ENCODE measurements at regions not wholly inside any gene's neighbourhood (a gene's known extent, or its start where the extent isn't known, plus 50 kb on each side); places are given as distances from the start of the nearest gene placed in this dataset.
"Not testable (repeated sequence)": the region's sequence is repeated elsewhere in the genome, so short reads cannot be mapped to it uniquely, and the experiment has no call there.

DNA sequence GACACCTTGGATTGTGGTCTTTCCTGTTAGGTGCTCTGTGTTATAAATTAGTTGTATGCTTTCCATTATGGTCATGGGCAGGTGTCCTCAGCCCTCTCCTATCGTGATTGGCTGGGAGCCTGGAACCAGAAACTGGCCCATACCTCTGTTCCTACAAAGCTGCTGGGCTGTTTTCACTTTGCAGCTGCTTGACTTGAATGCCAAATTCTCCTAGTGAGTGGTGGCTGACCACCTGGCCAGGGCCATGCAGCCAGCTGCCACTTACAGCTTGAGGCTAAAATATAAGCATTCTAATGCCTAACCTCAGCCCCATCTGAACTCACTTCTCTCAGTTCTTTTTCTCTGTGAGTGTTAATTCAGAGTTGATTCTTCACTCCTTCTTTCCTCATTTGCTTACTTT, 239.3 kb upstream of the GBE1 start:
- DNase-seq, result no peak

DNA sequence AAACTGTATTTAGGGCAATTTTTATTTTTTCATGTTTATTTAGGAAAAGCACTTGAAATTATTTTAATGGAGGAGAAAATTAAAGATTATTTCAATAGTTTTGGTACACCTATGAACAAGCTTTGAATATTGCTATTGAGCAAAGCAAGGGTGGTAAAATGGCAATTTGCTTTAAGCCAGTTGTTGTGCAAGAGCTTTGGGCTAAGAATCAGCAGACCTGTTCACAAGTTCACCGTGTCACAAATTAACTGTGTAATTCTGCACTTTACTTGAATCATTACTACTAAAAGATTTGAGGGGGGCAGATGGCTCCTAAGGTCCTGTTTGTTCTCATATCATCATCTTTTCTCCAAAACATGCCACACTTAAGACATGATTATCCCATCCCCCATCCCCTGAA, 238.9 kb upstream of the GBE1 start:
- DNase-seq, result no peak

- DNase-seq, result no peak
These were observed 237.5 kb upstream of the GBE1 start for GRCh38 chr3:81998907-81999306.

DNA sequence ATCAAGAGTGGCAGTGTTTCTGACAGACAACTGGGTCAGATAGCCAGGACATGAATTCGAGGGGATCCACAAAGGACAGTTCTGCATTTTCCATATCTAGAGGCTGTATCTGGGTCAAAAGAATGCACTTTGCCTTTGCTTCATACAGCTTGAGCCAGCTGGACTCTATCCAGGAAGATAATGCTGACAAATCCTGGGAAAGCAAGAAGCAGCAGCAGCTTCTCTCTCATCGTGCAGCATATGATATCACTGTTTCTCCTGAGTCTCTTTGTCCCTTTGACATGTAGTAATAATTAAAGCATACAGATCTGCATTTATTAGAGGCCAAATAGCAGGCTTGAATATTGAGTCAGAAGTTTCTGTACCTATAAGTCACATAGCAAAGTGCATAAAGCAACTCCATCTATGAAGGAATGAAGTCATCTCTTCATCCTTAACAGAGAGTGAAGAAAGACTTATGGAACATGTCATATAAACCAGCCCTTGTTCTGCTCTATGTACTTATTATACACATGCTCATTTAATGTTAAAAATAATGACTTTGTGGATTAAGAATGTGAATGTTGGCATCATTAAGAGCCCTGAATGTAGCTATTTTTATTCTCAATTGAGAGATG, 236.8 kb upstream of the GBE1 start:
- DNase-seq, result no peak

GRCh38 chr3:81997390-81997789, 235.9 kb upstream of the GBE1 start:
- DNase-seq, result no peak

DNA sequence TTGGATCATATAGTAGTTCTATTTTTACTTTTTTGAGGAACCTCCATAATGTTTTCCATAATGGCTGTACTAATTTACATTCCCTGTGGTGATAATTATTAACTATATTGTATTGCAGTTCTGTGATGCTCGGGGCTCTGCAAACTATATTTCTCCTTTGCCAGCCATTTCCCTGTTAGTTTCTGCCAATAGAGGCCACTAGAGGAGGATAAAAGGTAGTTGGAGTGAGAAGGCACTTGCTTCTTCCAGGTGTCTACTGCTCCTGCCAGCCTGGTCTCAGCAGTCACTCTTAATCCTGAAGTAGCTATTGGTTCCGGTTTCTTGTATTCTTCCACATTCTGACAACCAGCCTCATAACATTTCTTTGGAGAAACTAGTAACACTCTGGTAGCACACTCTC, 233.9 kb upstream of the GBE1 start:
- DNase-seq, result no peak

DNA sequence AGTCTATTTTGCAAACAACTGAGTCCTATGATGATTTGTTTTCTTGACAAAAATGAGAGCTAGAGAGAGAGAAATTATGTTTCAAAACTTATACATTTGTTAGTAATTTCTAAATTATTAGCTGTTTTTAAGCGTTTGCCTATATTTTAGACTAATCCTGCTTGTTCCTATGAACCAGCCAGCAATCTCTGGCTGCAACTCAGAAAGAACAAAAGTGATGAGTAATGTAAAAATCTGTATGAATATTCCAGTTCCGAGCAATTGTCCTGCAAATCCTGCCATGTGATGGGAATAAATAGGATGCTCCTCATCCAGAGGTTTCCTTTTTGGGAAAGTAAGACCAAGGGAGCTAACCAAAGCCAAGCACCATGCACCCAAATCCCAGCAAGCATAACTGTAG, 228.3 kb upstream of the GBE1 start:
- no peak for DNase-seq

DNA sequence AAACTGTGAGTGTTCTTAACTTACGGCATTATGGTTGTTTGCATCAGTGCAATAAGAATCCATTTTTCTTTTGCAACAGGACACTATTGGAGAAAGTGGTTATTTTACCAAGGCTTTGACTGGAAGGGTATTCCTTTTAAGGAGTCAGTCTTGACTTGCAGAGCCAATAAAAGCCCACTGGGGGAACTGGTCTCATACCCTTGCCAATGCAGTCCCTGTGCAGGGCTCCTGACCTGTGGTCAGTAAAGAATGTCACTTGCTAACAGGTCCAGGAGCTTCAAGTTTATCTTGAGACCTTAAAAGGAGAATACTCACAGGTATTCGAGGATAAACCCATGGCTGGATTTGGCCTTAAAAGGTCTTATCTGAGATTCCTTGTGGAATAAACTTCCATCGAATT, 227.8 kb upstream of the GBE1 start:
- no peak for DNase-seq

DNA sequence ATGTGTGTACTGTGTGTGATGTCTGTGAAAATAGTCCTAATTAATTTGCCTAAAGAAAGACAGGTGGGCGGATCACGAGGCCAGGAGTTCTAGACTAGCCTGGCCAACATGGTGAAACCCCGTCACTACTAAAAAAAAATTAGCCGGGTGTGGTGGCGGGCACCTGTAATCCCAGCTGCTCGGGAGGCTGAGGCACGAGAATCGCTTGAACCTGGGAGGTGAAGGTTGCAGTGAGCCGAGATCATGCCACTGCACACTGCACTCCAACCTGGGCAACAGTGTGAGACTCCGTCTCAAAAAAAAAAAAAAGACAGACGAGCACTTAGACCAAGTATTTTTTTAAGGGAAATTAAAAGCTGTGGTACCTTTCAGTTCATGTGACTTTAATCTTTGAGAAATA, 226.0 kb upstream of the GBE1 start:
- DNase-seq, result not testable (repeated sequence)

GRCh38 chr3:81985996-81986723, 224.7 kb upstream of the GBE1 start:
- DNase-seq, result no peak

DNA sequence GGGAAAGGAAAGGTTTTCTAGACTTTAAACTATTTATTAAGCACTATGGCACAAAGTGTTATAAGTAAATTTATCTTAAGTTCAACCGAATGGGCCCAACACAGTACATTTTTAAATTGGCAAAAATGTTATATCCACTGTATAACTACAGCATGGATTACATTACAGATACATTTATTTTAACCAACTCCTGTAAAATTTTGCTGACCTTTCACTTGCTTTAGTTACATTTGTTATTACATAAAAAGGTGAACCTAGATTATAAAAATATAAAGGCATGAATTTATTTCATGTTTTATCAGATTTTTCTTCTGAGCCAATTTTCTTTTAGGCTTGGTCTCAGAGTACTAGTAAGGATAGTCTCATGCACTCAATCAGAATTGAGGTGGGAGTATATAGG, 221.9 kb upstream of the GBE1 start:
- no peak for DNase-seq

DNA sequence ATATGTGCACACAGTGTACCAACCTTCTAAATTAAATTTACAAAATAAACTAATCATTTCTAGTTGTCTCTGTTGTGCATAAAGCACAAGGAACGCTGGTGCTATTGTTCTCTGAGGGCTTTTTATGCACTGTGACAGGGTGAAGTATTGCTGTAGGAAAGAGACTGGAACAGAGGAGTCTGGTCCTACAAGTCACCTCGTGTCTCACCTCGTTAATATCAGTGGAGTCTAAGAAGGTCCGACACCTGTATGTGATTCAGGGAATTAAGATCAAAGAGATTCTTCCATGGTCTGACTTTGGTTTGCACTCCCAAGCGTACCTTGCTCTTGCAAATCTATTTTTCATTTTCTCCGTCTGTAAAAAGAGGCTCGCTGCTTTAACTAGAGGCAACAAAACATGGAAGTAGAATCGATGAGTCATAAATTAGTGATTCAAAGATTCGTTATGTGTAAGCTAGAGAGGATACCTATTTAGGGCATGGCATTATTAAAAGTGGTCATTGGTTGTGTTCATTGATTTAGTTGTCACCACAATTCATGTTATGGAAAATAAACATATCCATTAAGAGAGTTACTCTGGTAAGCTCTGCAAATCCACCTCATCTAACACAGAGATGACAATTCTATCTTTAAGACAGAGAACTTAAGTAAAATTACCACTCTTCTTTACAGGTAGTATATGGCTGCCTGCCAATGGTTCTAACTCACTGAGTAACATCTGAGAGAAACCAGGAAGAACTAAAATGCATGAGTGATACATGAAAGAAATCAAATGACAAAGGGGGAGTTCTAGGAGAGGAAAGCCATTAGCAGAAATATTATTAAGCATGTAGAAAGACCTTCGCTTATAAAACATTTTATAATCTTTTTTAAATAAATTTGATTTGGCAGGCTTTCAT, 219.4 kb upstream of the GBE1 start:
- no peak for DNase-seq

GRCh38 chr3:81974751-81975150, 213.3 kb upstream of the GBE1 start:
- no peak for DNase-seq

- no peak for DNase-seq
These were observed 207.2 kb upstream of the GBE1 start for GRCh38 chr3:81968658-81969057.

DNA sequence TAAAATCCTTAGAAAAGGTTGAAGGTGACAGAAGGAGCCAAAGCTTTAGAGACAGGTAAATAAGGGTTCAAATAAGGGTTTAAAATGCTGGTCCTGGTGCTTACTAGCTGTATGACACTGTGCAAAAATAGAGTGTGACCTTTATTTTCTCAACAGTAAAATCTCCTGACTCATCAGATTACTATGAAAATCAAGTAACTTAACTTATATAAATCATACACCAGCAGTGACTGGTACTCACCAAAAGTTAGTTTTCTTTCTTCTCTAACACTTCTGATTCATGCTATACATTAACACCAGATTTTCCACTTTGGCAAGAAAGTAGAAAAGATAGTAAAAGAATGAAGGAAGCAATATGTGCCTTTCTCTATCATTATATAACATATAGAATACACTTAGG, 205.9 kb upstream of the GBE1 start:
- no peak for DNase-seq

- DNase-seq, result no peak
These were observed 204.3 kb upstream of the GBE1 start for GRCh38 chr3:81965696-81966095.

- no peak for DNase-seq
These were observed 201.0 kb upstream of the GBE1 start for GRCh38 chr3:81962396-81962795.

DNA sequence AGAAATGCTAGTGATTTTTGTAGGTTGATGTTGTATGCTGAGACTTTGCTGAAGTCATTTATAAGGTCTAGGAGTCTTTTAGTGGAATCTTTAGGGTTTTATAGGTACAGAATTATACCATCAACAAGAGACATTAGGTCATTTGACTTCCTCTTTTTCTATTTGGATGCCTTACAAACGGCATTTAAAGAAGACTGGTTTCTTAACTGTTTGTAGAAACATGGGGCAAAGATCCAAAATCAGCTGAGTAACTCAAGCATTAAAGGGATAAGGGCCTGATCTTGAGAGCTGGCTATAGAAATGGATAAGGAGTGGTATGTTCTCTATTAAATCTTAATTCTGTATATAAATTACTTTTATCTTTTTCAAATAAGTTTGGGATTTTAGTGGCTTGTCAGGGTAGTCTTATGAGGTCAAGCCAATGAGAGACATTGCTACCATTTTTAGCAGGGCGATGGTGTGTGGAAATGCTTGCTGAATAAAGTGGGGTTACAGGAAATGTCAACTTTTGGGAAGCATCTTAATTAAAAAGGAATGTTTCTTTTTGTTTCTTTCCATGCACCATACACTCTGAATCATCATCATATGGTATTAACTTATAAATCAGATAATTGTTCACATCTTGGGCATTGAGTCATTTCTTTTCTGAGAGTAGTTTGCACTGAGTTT, 197.7 kb upstream of the GBE1 start:
- no peak for DNase-seq

DNA sequence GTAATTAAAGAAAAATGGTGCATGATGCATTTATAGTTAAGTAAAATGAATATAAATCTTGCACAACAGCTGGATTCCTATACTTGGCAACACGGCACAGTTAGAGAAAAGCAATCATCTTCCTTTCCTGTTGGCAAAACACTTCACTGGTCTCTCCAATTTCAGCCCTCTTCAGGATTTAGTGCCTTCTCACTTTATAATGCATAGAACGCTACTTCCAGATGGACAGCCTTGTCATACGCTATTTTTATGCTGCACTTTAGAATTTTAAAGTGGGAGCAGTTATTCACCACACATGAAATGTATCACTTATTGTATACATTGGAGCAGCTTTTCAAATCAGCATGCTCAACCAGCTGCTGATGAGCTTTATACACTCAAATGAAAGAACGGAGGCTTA, 194.4 kb upstream of the GBE1 start:
- no peak for DNase-seq

DNA sequence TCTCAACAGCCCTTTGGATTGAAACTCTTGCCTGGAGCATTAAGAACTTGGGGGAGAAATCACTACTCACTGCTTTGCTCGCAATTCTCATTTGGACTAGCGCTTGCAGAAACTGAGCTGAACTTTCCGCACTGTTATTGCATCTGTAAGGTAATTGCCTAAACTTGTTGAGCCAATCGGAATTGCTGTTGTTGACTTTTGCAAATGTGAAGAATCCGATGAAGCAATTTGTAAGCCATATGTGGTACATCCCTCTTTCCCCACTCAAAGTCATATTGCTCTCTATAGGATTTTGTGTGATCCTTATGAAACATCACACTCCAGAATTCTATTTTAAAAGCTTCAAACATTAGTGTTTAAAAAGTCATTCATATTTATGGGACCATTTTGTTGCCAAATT, 191.7 kb upstream of the GBE1 start:
- no peak for DNase-seq

- no peak for DNase-seq
These were observed 190.7 kb upstream of the GBE1 start for GRCh38 chr3:81952141-81952540.

DNA sequence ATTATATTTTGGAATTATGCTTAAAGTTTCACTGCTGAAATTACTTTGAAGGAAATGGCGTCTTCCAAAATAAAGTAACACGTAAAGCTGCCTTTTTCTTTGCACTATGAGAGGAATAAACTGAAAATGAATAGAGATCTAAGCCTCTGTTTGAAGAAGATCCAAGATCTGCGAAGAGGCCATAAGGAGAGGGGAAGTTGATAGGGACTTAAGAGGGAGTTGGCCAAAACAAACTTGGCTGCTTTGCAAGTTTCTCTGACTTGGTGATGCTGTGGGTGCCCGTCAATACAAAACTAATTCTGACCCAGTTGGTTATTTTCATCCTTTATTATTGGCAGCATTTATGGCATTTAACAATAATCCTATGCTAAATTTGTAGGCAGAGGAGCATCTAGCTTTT, 190.2 kb upstream of the GBE1 start:
- DNase-seq, result no peak

- DNase-seq, result no peak
These were observed 189.7 kb upstream of the GBE1 start for GRCh38 chr3:81951106-81951505.

- DNase-seq, result no peak
These were observed 185.9 kb upstream of the GBE1 start for GRCh38 chr3:81947359-81947758.

Measured in activated CD8-positive, alpha-beta memory T cell treated with anti-CD3 and anti-CD28 coated beads, Interleukin-2, amount 50 U/mL, for 48 hours (primary cell).